ENCODE measurements at regions not wholly inside any gene's neighbourhood (a gene's known extent, or its start where the extent isn't known, plus 50 kb on each side); places are given as distances from the start of the nearest gene placed in this dataset.
"Not testable (repeated sequence)": the region's sequence is repeated elsewhere in the genome, so short reads cannot be mapped to it uniquely, and the experiment has no call there.

- TF ChIP-seq MXI1 (IDR thresholded peaks at IDR 0.05; ENCODE audit: borderline replicate concordance, low read depth, low read length); USF2 (IDR thresholded peaks at IDR 0.05; ENCODE audit: low read depth, low read length); CTCF (conservative IDR thresholded peaks at IDR 0.05; ENCODE audit: low read depth, low read length); CEBPB (IDR thresholded peaks at IDR 0.05; ENCODE audit: low read depth, low read length); POLR2A (IDR thresholded peaks at IDR 0.05; ENCODE audit: low read depth, low read length): not testable (repeated sequence)
Observed at GRCh38 chr2:91659189-91659916, 2967.9 kb downstream of the RPIA start.

Data from IMR-90 (cell line).